Peyer's patch (tissue), 4 donors: ENCODE measurements at regions not wholly inside any gene's neighbourhood (a gene's known extent, or its start where the extent isn't known, plus 50 kb on each side); places are given as distances from the start of the nearest gene placed in this dataset.

Experiments
- POLR2A ChIP-seq, 2 donors: fragments of 450-650 bp; IDR thresholded peaks; one replicate each; pipeline ENCODE4 v1.5.1; 2017; ENCODE audit warnings: antibody characterized with exemption in 2 of 2, mild to moderate bottlenecking in 2 of 2, moderate library complexity in 2 of 2
- TF ChIP-seq, protein P1 (sequence below), 6 experiments: fragments of 450-650 bp in 4 of 6; fragments of 200-600 bp in 2 of 6; sonication (generic) in 1 of 6; IDR thresholded peaks; one replicate each; pipeline ENCODE4 v1.5.1; 2017 to 2019; ENCODE audit warnings: antibody characterized with exemption in 6 of 6, mild to moderate bottlenecking in 3 of 6, moderate library complexity in 1 of 6

DNA sequence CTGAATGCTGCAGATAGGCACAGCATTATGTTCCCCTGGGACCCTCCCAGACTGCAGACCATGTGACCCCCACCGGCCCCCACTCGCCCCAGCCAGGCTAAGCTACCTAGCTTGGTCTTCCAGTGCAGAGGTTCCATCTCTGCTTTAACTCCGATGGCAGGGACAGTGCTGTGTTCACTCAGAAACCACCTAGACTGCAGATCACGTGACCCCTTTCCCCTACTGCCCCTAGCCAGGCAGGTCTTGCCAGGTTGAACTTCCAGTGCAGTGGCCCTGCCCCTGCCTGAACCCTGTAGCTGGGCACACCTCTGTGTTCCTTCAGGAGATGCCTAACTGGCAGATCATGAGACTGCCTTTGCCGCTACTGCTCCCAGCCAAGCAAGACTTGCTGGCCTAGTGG lies 1116.2 kb downstream of the FLRT2 start:
- TF ChIP-seq, protein P1, sequence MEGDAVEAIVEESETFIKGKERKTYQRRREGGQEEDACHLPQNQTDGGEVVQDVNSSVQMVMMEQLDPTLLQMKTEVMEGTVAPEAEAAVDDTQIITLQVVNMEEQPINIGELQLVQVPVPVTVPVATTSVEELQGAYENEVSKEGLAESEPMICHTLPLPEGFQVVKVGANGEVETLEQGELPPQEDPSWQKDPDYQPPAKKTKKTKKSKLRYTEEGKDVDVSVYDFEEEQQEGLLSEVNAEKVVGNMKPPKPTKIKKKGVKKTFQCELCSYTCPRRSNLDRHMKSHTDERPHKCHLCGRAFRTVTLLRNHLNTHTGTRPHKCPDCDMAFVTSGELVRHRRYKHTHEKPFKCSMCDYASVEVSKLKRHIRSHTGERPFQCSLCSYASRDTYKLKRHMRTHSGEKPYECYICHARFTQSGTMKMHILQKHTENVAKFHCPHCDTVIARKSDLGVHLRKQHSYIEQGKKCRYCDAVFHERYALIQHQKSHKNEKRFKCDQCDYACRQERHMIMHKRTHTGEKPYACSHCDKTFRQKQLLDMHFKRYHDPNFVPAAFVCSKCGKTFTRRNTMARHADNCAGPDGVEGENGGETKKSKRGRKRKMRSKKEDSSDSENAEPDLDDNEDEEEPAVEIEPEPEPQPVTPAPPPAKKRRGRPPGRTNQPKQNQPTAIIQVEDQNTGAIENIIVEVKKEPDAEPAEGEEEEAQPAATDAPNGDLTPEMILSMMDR (IDR thresholded peaks at IDR 0.05): no peak
- no peak for TF ChIP-seq POLR2A (IDR thresholded peaks at IDR 0.05)
